ENCODE measurements at regions not wholly inside any gene's neighbourhood (a gene's known extent, or its start where the extent isn't known, plus 50 kb on each side); places are given as distances from the start of the nearest gene placed in this dataset.

DNA sequence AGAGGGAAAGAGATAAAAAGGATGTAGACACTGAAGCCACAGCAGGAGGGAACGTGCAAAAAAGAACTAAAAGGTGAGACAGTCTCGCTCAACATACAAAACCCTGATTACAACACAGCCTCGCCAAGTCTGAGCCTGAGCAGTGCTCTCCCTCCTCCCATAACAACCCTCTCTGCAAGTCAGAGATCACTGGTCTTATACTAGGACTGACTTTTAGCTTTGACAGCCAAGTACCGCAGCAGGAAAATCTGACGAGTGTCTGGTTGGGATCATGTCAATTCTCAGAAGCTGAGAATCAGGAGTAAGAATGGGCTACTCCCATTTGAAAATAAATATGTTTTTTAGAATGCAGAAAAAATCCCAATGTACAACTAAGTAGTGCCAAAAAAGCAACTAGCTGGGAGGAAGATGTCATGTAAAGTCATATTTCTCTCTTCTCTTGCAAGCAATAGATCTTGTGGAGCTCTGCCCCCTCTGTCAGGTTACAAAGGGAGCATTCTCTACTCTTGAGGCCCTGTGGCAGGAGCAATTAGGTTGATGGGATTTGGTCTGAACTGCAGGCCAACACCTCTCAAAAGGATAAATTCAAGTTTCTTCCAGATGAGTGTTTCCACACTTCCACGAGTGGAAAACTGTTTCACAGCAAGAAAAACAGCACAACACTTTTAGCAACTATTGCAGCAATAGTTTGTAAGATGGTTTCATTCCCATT lies 118.9 kb upstream of the COL21A1 start:
- peaks cover 9 to 65% (median 14%) of the 10 kb centered on the region in 3 donors for H3K4me1 ChIP-seq
- H3K27me3 ChIP-seq, result no peaks in the 10 kb centered on the region
- ATAC-seq, result no peak
- no peaks in the 10 kb centered on the region for H3K36me3 ChIP-seq
- H3K9me3 ChIP-seq, result no peaks in the 10 kb centered on the region
- TF ChIP-seq EP300 (IDR thresholded peaks at IDR 0.05), result no peak
- no peak for TF ChIP-seq POLR2A (IDR thresholded peaks at IDR 0.05)
- TF ChIP-seq, protein P1, sequence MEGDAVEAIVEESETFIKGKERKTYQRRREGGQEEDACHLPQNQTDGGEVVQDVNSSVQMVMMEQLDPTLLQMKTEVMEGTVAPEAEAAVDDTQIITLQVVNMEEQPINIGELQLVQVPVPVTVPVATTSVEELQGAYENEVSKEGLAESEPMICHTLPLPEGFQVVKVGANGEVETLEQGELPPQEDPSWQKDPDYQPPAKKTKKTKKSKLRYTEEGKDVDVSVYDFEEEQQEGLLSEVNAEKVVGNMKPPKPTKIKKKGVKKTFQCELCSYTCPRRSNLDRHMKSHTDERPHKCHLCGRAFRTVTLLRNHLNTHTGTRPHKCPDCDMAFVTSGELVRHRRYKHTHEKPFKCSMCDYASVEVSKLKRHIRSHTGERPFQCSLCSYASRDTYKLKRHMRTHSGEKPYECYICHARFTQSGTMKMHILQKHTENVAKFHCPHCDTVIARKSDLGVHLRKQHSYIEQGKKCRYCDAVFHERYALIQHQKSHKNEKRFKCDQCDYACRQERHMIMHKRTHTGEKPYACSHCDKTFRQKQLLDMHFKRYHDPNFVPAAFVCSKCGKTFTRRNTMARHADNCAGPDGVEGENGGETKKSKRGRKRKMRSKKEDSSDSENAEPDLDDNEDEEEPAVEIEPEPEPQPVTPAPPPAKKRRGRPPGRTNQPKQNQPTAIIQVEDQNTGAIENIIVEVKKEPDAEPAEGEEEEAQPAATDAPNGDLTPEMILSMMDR (IDR thresholded peaks at IDR 0.05), result no peak
- TF ChIP-seq POLR2AphosphoS5 (IDR thresholded peaks at IDR 0.05), result no peak
- no peak overlapping the region for H3K4me3 ChIP-seq
- H3K27ac ChIP-seq, result peak overlapping the region in 2 of 4 donors; percentile 10 to 55
- WGBS, 2 donors (ENCODE audit: low coverage in 1 of 2), result 32 to 58% methylated on average over 4 to 6 of the region's 6 CpGs

DNA sequence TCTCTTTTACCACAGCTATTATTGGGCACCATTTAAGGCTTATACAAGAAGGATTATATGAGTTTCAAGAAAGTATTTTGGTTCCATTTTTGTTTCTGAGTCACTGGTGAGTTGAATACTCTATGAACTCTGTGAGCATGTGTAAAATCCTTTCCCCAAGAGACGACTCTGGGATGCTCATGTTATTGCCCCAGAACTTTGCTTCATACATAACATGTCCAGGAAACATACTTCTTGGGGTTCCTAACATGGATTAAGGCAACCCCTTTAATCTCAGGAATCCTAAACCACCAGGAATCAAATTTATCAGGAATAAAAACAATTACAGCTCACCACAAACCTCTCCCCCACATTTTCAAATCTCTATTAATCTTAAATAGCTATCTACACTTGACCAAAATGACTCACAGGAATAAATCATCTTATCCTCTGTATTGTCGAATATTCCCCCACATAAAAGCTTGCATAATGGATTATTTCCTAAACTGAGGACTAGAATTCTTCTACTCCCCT lies 117.5 kb upstream of the COL21A1 start:
- Histone ChIP-seq H3K4me1 (peaks cover 3 to 51% (median 7%) of the 10 kb centered on the region in 3 donors), H3K9me3 (no peaks in the 10 kb centered on the region), H3K27ac (no peak overlapping the region), H3K36me3 (no peaks in the 10 kb centered on the region), H3K27me3 (no peaks in the 10 kb centered on the region), H3K4me3 (no peak overlapping the region)
- WGBS, 2 donors (ENCODE audit: low coverage in 1 of 2), result 20 to 37% methylated on average over 1 to 2 of the region's 2 CpGs
- no peak for ATAC-seq
- TF ChIP-seq POLR2A (IDR thresholded peaks at IDR 0.05) (no peak), EP300 (IDR thresholded peaks at IDR 0.05) (no peak), POLR2AphosphoS5 (IDR thresholded peaks at IDR 0.05) (no peak)
- TF ChIP-seq, protein P1 (IDR thresholded peaks at IDR 0.05), result no peak

DNA sequence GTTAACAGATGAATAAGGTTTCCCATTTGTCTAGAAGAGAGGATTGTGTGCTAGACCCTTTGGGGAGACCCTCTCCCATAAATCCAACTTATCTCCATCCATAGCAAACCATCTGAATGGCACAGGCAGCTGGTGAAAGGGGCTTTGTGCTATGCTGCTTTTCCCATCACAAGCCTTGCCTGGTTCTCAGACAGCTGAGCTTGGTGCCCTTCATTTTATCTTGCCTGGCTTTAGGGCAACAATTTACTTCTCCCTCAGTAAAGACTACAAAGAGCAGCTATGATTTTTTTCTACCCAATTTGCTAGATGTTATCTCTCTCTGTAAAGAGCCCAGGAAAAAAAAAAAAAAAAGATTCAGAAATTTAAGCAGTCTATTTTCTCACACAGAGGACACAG lies 117.0 kb upstream of the COL21A1 start:
- Histone ChIP-seq H3K9me3 (no peaks in the 10 kb centered on the region), H3K27ac (no peak overlapping the region), H3K4me3 (no peak overlapping the region), H3K36me3 (no peaks in the 10 kb centered on the region), H3K4me1 (peaks cover 4 to 51% (median 7%) of the 10 kb centered on the region in 3 donors), H3K27me3 (no peaks in the 10 kb centered on the region)
- ATAC-seq, result no peak
- TF ChIP-seq, protein P1 (IDR thresholded peaks at IDR 0.05), result no peak
- TF ChIP-seq EP300 (IDR thresholded peaks at IDR 0.05), result no peak
- TF ChIP-seq POLR2AphosphoS5 (IDR thresholded peaks at IDR 0.05), result no peak
- TF ChIP-seq POLR2A (IDR thresholded peaks at IDR 0.05), result no peak

DNA sequence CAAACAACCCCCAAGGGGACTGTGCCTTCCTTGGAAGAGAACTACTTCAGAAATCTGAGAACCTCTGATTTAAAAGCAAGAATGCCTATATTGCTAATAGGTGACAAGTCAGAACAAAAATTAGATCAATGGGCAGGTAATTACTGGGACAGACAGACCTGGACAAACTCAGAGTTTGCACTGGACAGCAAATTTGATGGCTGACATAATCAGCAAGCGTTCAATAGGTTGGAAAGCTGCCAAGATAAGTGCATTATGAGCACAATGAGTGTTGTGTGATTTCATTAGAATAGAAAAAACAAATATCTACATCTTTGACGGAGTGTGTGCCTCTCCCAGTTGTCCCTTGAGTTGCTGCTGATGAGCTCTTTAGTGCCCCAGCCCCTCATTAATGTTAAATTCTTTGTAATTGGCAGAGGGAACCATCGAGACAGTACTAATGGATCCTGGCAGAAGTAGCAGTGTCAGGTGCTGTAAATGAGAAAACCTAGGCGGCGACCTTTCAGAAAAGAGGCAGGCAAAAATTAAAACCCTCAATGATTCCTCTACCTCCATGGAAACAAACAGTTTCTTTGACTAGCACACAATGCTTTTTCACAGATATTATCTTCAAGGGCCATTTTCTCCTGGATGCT lies 116.5 kb upstream of the COL21A1 start:
- Histone ChIP-seq H3K4me3 (no peak overlapping the region), H3K36me3 (no peaks in the 10 kb centered on the region), H3K27me3 (no peaks in the 10 kb centered on the region), H3K27ac (no peak overlapping the region), H3K9me3 (no peaks in the 10 kb centered on the region), H3K4me1 (peaks cover 5 to 50% (median 7%) of the 10 kb centered on the region in 3 donors)
- ATAC-seq, result no peak
- TF ChIP-seq POLR2AphosphoS5 (IDR thresholded peaks at IDR 0.05) (no peak), POLR2A (IDR thresholded peaks at IDR 0.05) (no peak), EP300 (IDR thresholded peaks at IDR 0.05) (no peak)
- TF ChIP-seq, protein P1 (IDR thresholded peaks at IDR 0.05), result no peak
- 86 to 92% methylated on average over 5 of the region's 5 CpGs for WGBS, 2 donors (ENCODE audit: low coverage in 1 of 2)

DNA sequence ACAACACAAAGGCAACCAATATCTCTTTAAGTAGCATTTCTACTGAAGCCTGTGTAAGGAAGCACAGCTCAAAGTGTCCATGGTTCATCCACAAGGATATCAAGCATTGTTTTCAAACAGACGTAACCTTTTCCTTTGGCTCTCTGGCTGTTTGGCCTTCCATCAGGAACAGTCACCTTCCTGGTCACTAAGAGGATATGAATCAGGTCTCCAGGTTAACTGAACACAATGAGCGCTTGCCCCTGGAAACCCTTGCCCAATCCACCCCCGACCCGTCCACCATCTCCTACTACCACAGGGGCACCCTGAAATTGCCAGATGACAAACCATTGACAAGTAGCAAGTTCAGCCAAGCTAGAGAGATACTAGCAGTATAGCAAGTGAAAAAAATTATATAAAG lies 114.4 kb upstream of the COL21A1 start:
- Histone ChIP-seq H3K36me3 (no peaks in the 10 kb centered on the region), H3K27me3 (no peaks in the 10 kb centered on the region), H3K9me3 (no peaks in the 10 kb centered on the region), H3K4me3 (no peak overlapping the region), H3K4me1 (peaks cover 2 to 47% (median 7%) of the 10 kb centered on the region in 3 donors), H3K27ac (no peak overlapping the region)
- no peak for TF ChIP-seq POLR2A (IDR thresholded peaks at IDR 0.05)
- no peak for TF ChIP-seq EP300 (IDR thresholded peaks at IDR 0.05)
- TF ChIP-seq, protein P1 (IDR thresholded peaks at IDR 0.05), result no peak
- TF ChIP-seq POLR2AphosphoS5 (IDR thresholded peaks at IDR 0.05), result no peak
- 86 to 90% methylated on average over 2 to 3 of the region's 4 CpGs for WGBS, 2 donors (ENCODE audit: low coverage in 1 of 2)
- peak; percentile 47 for ATAC-seq
